ENCODE measurements at regions not wholly inside any gene's neighbourhood (a gene's known extent, or its start where the extent isn't known, plus 50 kb on each side); places are given as distances from the start of the nearest gene placed in this dataset.

DNA sequence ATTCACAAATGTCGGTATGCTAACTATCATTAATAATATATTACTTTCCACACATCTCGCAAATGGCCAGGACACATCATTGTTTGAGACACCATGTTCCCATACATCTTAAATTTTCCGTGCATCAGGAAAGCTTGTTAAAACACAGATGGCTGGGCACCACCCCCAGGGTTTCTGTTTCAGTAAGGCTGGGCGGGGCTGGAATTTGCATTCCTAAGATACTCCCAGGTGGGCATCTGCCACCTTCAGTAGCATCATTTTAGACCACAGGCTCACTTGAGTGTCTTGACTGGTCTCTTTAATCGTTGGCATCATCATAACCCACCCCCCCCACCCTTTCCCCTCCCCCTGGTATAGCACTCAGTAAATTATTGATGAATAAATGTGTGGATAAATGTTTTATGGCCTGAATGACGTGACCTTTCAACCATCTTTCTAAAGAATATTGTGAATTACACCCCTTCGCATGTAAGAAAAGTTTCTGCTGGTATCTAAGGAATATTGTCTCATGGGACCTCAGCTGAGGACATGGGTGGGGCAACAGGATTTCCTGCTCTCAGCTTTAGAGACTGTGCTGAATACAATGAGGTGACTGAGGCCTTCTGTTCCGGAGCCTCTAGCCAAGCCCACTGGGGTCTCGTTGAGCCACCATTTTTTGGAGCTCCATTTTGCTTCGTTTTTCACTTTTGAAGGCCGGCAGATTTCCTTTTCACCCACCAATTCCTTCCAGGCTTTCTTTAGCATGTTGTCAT is 124.1 kb upstream of the NEDD9 start:
- FAIRE-seq: no peak

DNA sequence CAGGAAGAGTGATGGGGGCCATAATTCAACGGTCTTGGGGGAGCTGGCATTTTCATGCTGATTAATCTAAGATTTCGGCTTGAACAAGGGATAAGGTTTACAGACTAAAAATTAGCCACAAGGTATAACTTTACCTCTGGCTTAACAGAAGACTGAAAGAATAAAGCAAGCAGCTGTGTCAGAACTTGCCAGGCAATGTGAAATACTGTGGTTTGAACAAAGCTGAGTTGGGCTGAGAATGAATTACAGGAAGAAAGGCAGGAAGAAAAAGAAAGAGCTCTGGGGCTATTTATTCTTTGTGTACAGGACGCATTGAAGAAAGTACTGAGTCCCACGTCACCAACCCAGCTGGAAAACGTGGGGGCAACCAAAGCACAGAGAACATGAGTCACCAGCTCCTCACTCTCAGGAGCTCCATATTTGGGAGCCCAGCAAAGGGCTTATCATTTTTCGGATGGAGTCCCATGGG is 121.5 kb upstream of the NEDD9 start:
- FAIRE-seq: no peak

DNA sequence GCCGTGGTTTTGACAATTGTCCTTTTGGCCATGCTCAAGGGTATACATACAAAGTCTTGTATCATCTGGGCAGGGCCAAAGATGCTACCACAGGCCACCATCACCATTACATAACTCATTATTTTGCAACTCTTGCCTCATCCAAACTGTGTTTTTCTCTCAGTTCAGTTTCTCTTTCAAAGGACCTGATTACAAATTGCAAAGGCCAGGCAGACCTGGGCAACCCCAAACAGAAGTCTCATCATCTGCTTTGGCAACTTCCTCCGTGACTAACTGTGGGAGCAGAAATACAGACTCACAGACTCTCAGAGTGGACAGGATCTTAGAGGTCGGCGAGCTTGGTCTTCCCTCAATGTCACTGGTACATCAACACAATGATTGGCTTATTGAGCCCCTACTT is 117.8 kb upstream of the NEDD9 start:
- no peak for FAIRE-seq

DNA sequence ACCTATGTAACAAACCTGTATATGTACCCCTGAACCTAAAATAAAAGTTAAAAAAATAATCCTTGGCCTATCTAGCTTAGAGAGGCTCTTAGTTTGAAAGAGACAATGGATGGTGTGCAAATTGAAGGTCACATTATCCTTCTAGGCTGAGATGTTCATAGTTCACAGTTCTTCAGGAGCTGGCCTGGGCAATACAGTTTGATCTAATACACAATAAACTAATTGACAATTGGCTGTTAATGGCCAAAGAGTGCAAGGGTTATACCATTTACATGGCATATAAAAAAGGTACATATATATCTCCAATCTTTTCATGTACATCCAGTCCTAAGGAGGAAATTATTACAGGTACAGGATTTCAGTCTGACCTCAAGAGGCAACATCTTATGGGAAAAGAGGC is 117.4 kb upstream of the NEDD9 start:
- FAIRE-seq: no peak

DNA sequence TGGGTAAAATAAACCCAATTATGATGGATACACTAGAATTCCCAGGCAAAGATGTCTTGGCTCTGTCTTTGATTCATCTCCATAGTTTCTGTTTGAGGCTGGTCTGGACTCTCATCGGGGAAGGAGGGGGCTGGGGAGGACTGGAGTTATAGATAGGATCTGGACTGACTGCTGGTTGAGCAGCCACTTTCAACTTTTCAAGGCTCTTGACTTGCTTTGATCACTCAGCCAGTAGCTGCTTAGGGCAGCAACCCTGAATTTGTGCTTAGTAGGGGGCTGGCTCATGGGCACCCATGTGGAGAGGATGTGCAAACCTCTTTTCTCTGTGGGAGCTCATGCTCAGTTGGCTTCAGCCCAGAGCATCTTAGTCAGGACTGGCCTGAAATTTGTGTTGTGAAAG is 114.0 kb upstream of the NEDD9 start:
- FAIRE-seq: no peak

DNA sequence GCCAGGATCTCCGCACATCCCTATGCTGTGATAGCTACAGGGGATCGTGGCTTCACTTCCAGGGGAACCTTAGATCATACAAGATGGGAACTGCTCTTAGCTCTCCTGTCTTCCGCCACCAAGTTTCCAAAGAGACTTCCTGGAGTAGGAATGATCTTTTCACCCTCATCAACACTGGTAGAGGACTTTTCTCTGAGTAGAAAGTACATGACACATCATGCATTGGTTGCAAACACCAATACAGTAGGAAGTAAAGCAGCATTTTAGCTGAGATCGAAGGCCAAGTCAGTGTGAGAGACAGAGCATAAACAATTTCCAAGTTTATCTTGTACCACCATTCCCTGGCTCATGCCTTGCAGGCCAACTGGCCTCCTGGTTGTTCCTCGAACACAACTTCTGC is 113.1 kb upstream of the NEDD9 start:
- FAIRE-seq: no peak

DNA sequence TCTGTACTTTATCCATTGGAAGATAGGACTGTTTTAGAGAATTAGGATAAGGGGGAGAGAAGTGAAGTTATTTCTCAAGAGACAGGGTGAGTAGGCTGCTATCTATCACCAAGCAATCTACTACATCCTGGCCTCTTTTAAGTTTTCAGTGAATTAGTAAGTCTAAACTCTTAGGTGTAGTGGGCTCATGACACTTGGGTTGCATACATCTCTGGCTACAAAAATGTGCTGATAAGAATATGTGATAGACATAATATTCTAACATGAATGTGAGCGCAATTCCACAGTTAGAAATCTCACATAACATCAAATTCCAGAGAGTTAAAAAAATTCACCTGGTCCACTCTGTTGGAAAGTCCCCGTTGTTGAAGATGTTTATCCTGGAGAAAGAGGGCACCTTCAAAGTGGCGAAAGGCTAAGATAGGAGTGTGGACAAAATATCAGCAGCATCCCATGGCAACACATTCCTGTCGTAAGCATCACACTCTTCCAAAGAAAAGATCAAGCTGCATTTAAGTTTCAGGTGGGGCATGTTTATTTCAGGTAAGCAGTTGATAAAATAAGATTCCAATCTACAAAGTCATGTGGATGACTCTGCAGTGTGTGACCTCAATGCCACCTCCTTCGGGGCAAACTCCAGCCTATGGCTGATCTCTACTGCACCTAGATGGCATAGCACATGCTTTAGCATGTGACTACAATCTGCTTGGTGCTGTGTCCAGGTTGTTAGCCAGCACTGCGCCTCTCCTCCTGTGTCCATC is 111.7 kb upstream of the NEDD9 start:
- no peak for FAIRE-seq

DNA sequence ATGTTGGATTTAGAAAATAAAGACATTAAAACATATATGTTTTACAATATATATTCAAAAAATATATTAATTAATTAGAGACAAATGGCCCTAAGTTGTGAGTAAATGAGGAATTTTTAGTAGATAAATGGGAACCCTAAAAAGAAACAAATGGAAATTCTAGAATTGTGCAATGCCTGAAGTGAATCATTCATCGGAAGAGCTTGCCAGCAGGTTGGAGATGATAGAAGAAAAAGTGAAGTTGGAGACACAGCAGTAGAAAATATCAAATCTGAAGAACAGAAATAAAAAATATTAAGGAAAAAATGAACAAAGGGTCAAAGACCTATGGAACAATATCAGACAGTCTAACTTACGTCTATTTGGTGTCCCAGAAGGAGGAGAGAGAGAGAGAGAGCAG is 109.4 kb upstream of the NEDD9 start:
- FAIRE-seq: no peak

DNA sequence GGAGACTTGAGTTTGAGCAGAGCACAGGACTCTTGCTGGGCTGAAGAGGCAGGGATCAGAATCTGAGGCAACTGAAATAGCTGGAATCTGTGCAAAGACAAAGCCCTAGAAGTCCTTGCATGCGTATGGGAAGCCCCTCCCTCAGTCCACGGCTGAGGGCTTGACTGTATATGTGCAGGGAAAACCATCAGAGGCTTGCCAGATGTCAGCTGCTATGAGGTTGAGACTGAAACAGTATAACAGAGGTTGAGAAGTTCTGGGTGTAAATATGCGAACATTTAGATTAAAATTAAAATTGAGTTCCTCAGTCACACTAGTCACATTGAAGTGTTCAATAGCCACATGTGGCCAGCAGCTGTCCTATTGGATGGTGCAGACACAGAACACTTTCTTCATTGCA is 108.8 kb upstream of the NEDD9 start:
- no peak for FAIRE-seq

DNA sequence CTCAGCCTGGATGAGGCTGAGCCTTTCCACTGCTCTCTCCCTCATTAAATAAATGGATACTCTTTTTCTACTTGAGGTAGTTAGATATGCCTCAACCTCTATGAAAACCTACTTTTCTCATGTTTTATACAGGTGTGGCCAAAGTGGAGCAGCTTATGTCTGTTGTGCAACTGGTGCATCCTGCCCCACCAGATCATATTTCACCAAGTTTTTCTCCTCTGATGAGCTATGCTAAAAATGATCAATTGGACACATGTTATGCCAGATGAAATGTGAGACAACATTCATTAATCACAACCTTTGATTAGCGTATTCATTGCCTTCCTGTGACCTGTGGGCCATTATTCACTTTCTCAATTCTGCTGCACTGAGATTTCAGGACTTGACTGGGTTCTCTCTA is 106.9 kb upstream of the NEDD9 start:
- FAIRE-seq: no peak

DNA sequence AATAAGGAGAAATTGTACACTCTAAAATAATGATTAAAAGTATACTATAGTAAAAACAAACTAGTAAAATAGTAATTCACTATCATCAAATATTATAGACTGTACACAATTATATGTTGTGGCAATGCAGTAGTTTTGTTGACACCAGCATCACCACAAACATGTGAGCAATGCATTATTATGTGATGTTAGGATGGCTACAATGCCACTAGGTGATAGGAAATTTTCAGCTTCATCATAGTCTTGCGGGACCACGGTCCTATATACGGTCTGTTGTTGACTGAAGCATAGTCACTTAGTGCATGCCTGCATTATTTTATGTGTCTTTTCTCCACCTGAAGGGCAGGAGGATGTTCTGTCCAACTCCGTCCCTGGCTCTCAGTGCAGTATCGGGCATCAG is 104.8 kb upstream of the NEDD9 start:
- no peak for FAIRE-seq

DNA sequence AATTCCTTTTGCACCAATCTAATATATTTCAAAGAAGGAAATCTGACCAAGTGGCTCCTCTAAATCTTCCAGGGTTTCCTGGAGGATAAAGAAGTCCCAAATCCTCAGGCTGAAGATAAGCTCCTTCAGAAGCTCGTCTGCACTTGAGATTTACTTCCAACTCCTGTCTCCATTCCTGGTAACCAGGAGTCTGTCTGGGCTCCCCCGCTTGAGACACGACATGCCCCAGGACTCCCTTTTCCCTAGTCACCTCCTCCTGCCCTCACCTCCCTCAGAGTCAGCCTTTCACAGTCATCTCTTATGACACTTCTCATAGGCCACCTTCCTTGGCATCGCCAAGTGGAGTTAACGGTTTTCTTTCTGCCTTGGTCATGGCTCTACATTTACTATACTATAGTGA is 103.4 kb upstream of the NEDD9 start:
- no peak for FAIRE-seq

DNA sequence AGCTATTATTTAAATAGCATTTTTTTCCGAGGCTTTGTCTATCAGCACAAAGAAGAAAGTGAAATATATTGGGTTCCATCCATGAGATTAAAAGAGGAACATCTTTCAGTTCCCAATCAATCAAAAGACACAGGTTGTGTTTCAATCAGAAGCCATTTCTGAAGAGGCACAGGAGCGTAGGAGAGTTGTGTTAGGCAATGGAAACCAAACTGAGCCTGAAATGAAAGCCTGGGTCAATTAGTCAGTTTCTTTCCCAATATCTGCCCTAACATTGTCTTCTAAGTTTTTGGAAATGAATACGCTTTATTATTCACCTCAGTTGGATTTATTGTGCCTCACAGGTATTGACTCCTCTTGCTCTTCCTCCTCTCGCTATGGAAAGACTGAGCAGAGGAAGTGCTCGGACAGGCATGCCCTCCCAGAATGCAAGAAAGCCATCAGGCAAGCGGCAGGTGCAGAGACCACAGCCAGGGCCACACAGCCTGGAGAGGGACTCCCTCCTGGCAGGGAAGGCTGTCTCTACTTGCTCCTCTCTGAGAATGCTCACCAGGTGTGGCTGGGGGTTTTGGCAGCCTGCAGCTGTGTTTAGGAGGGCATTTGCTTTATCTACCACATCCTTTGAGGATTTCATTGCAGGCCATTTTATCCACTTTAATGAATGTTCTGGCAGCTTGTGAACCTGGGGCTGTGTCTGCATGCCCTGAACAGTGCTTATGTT is 100.8 kb upstream of the NEDD9 start:
- no peak for FAIRE-seq

DNA sequence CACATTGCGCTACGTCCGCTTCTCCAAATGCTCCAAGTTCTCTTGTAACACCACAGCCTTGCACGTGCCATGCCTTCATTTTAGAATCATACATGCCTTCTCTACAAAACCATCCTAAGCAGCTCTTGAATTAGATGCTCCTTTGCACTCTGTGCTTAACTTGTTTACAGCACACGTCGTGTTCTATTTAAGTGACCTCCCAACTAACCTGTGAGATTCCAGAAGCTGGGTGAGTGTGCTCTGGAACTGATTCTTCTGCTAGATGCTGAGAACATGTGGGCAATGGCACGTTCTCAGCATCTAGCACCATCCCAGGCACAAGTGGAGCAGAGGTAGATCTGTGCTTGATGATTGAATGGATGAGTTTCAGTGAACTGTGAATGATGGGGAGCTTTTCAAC is 100.0 kb upstream of the NEDD9 start:
- FAIRE-seq: no peak

DNA sequence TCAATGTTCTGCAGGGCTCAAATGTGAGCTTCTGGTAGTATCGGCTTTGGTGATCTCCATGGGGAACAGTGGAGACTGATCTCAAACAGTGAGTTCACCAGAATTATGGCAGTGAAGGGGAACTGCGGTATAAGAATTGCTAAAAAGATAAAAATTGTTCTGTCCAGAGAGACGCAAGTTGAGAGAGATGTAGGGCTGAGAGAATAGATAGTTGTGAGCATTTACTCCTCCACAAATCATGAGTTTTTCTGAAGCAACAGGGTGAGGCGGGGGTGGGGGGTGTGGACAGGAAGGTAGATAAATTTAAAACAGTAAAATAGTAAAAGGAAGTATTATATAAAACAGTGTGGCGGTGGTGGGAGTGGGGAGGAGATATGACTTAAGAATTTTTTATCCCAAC is 98.6 kb upstream of the NEDD9 start:
- FAIRE-seq: no peak

DNA sequence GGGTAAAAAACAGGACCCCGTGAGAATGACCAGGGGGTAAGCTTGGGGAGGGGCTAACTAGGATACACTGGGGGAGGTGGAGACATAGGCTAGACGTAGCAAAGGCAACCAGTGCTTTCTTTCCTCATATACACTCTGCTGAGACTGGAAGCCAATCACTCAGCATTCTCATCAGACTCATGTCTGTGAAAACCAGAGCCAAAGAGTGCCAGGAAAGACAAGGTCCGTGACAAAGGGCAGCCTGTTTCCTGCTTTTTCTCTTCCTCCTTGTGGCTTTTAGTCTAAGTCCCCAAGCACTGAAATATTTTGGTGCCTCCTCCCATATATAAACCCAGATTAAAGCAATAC is 97.9 kb upstream of the NEDD9 start:
- no peak for FAIRE-seq

DNA sequence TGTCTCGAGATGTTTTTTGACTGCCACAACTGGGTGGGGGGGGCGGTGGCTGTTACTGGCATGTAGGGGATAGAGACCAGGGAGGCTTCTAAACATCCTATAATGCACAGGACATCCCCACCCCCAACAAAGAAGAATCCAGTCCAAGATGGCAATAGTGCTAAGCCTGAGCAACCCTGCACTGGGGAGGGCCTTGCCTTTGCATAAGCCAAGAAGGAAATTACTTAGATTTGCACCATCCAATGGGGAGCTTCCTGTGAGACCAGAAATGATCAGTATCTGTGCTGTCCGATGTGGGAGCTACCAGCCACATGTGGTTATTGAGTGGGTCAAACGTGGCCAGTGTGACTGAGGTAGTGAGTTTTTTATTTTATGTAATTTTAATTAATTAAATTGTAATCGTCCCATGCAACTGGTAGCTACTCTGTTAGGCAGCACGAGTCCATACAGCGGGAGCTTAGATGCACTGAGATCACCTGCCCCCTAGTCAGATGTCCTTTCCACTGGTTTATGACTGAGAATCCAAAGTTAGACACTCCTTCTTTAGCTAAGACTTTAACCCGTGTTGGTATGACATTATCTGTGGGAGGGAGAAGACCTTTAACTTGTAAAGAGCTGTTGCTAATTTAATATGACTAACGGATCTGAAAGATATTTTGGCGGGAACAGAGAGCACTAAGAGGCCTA is 97.4 kb upstream of the NEDD9 start:
- no peak for FAIRE-seq

DNA sequence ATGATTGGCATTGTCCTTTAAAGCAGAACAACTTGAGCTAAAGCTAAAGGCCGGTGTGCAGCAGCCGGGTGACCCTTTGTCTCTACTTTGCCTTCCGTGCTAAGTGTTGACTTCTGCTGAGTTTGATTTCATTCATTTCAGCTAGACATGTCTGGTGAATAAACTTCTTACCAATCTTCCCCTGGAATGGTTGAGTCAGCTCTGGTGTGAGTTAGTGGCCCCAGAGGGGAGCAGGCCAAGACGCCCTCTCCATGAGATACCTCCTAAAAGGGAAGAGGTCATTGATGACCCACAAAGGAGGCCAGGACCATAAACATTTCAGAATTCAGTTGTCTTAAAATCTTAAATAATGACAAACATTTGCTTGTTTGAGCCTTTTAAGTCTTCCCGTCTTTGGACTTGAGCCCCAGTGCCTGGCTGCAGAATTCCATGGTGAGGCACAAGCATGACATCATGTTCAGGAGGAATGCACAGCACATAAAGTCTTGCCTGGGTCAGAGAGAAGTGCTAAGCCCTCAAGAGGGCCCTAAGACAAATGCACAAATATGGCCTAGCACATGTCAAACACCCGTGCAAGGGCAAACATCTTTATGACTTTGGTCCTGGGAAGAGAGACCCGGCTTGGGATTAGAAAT is 96.3 kb upstream of the NEDD9 start:
- FAIRE-seq: no peak

DNA sequence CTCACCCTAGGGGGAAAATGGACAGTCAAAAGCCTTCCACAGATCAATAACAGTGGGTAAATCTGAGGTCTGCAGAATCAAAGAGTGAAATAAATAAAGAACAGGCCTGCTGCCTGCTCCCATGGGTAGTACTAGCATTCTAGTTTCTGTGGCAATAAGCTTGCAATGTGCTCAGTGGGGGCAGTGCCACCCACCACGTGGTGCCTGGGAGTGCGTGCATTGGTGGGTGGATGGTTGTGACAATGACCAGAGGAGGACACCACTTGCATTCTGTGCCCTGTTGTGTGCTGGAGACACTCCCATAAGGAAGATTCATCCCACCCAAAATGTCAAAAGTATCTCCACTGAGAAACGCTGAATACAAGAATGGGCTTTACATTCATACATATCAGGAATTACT is 95.5 kb upstream of the NEDD9 start:
- no peak for FAIRE-seq

DNA sequence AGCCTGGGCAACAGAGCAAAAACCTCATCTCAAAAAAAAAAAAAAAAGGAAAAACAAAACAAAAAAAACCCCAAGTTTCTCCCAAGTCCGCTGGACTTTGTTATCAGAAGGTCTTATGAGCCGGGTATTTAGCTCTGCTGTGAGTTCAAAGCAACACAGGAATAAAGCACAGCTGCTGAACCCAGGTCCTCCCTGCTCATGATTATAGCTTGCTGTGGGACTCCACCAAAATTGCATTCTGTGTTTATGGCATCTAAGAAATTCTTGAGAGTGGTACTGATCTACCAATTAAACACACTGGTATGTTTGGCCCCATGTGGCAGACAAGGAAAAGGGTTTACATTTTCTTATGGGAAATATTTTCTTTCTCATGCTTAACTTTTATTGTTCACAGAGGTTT is 93.6 kb upstream of the NEDD9 start:
- no peak for FAIRE-seq

DNA sequence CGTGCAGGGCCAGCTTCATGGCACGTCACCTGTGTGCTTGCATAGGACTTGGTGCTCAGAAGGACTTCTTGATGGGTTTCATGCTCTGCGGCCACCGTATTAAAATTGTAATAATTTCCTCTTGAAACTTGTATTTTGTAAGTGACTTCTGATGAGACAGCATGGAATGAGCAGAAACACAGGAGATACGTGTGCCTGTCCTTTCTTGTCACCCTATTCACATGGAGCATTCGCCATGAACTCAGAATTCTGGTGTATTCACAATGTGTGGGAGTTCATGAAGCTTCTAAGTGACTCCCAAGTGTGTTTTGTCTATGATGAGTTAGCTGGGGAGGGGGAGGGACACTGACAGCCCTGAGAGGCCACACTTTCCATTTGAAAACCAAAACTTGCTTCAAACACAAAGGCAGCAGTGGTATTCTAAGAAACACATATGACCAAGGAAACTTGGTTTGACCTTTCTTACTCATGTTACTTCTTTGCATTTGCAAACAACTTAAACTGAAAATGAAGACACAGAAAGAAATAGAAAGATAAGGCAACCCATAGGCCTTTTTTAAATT is 92.1 kb upstream of the NEDD9 start:
- no peak for FAIRE-seq

DNA sequence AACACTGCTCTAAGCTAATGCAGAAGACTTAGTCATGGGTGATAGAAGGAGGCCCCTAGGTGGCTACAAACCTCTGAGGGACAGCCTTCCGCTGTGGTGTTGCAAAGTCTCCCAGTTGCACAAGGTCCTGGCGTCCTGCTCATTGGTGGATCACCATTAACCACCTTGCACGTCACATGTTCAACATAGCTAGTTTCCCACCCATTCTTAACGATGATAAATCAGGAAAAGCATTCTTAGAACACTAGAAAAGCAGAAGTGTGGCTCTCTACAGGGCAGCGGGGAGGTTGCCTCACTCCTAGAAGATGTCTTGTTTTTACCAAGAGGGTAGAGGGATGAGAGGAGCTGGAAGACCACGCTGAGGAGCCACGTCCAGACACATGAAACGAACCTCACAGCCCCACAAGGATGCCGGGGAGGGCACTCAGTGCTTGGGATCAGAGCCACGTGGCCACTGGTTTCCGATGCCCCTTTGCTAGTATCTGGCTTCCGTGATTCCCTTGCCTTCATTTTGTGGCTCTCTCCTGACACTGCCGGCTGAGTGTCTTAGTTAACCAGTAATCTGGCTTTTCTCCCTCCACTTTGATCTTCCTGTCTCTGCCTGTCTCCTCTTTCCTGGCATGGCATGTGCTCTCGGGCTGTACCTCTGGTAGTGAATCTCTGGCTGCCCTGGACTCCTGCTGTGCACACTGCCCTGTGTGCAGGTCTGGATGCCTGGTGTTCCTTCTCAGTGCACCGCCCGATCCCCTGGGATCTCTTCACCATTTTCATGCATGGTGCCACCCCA is 91.4 kb upstream of the NEDD9 start:
- FAIRE-seq: no peak
